Activated T-helper 17 cell treated with anti-CD3 and anti-CD28 coated beads, Interleukin-2, amount 50 U/mL, for 72 hours (primary cell): ENCODE measurements at regions not wholly inside any gene's neighbourhood (a gene's known extent, or its start where the extent isn't known, plus 50 kb on each side); places are given as distances from the start of the nearest gene placed in this dataset.

Experiments
- ATAC-seq: fragments of 150-1000 bp; cut with Tn5 transposase; replicated peaks from 2 replicates; pipeline ENCODE4 v1.10.0; 2021; ENCODE audit warnings: mild to moderate bottlenecking, moderate library complexity
- H3K27ac Mint-ChIP-seq: one replicate; pipeline ENCODE4 v1.8.0; 2022; ENCODE audit warnings: mixed read lengths
- H3K27me3 Mint-ChIP-seq: one replicate; pipeline ENCODE4 v1.8.0; 2022; ENCODE audit warnings: mixed read lengths
- H3K36me3 Mint-ChIP-seq: one replicate; pipeline ENCODE4 v1.8.0; 2022; ENCODE audit warnings: low read depth, mild to moderate bottlenecking, mixed read lengths
- H3K4me1 Mint-ChIP-seq: one replicate; pipeline ENCODE4 v1.8.0; 2022; ENCODE audit warnings: mixed read lengths
- H3K4me3 Mint-ChIP-seq: one replicate; pipeline ENCODE4 v1.8.0; 2022; ENCODE audit warnings: mild to moderate bottlenecking, mixed read lengths
- H3K9me3 Mint-ChIP-seq: one replicate; pipeline ENCODE4 v1.8.0; 2022; ENCODE audit warnings: mixed read lengths

DNA sequence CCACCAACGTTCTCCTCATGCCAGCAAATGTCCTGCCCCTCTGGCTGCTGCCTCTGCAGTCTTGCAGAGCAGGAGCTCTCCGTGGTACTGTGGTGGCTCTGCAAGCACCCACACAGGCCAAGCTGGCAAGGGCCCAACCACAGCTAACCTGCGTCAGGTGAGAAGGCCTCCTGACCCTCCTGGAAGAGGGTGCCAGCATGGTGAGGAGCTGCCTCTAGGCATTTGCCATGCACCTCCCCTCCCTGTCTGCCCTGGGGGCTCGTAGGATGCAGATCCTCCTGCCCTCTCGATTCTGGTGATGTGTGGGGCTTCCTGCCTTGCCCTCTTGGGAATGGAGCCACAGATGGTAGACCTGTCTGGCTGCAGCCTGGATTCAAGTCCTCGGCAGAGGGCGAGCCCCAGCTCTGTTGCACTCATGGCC, 1408.8 kb downstream of the TBC1D22A start:
- Mint-ChIP-seq H3K9me3 (no peaks in the 10 kb centered on the region), H3K27me3 (peaks cover 6% of the 10 kb centered on the region), H3K36me3 (no peaks in the 10 kb centered on the region), H3K4me1 (no peaks in the 10 kb centered on the region), H3K4me3 (no peak overlapping the region), H3K27ac (no peak overlapping the region)
- no peak for ATAC-seq

DNA sequence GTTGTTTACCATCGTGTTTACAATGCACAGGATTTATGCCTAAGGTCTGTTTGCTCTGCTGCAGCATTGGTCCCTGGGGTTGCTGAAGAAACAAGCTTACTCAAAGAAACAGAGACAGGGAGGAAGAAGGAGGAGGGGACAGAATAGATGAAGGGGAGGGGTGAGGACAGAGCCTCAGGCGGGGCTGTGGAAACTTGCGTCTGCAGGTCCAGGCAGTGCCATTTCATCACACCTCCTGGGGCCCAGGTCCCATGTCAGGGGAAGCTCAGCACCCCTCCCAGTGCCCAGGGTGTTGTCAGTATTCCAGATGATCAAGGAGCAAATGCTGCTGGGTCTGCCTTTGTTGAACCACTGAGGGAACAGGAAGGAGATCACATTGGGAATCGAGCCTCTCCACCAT, 1406.8 kb downstream of the TBC1D22A start:
- Mint-ChIP-seq H3K27ac (no peak overlapping the region), H3K4me3 (no peak overlapping the region), H3K9me3 (no peaks in the 10 kb centered on the region), H3K27me3 (peaks cover 6% of the 10 kb centered on the region), H3K4me1 (no peaks in the 10 kb centered on the region), H3K36me3 (no peaks in the 10 kb centered on the region)
- no peak for ATAC-seq

DNA sequence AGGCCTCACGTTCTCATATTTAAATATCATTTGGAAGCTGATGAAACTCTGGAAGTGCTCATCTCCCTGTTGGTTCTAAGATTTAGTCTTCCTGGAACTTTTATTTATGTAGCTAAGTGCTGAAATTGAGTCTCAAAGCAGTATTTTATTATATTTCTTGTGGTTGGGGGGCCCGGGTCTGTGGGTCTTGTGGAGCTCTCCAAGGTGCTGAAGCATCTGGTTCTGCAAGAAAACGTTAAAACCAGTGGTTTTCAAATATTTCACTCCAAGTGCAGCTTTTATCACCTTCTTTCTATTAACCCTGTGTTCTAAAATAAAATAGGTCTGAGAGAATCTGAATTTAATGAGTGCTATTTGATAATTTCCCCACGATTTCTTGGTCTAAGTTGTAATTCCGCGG, 1404.8 kb downstream of the TBC1D22A start:
- peaks cover 6% of the 10 kb centered on the region for H3K27me3 Mint-ChIP-seq
- H3K27ac Mint-ChIP-seq, result no peak overlapping the region
- no peaks in the 10 kb centered on the region for H3K9me3 Mint-ChIP-seq
- no peak for ATAC-seq
- no peaks in the 10 kb centered on the region for H3K4me1 Mint-ChIP-seq
- no peaks in the 10 kb centered on the region for H3K36me3 Mint-ChIP-seq
- H3K4me3 Mint-ChIP-seq, result no peak overlapping the region

DNA sequence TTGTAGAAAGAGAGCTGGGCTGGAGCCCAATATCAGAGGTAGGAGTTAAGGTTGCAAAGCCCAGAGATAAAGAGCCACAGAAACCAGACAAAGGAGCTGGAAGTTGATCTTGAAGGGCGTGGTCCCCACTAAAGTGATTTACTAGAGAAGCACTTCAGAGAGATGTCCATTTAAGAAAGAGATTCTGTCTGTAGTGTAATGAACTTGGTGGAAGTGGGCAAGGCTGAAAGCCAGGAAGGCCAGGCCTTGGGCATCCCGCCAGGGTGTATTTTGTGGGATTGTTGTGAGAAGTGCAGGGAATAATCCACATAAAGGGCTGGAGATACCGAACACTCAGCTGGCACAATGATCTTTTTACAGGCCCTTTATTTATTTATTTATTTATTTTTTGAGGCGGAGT, 1398.8 kb downstream of the TBC1D22A start:
- no peaks in the 10 kb centered on the region for H3K9me3 Mint-ChIP-seq
- no peaks in the 10 kb centered on the region for H3K36me3 Mint-ChIP-seq
- peaks cover 5% of the 10 kb centered on the region for H3K27me3 Mint-ChIP-seq
- no peak overlapping the region for H3K4me3 Mint-ChIP-seq
- no peaks in the 10 kb centered on the region for H3K4me1 Mint-ChIP-seq
- H3K27ac Mint-ChIP-seq, result no peak overlapping the region
- no peak for ATAC-seq

DNA sequence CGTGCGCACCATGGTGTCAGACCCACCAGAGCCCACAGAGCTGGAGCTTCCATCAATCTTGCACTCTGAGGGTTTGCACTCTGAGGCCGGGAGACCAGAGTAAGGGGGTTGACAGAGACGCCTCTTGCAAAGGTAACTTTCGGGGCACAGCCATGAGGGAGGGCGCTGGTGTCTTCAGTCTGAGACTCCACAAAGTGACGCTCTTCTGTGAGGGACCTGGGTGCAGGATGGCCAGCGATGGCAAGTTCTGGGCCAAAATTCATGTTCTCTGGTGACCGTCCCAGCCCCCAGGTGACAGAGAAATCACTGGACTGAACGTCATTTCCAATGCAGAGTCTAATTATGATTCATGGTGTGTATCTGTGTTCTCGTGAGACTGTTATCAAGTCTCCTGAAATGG, 1395.2 kb downstream of the TBC1D22A start:
- Mint-ChIP-seq H3K4me1 (no peaks in the 10 kb centered on the region), H3K27ac (no peak overlapping the region), H3K27me3 (peaks cover 5% of the 10 kb centered on the region), H3K4me3 (no peak overlapping the region), H3K36me3 (no peaks in the 10 kb centered on the region), H3K9me3 (no peaks in the 10 kb centered on the region)
- no peak for ATAC-seq

DNA sequence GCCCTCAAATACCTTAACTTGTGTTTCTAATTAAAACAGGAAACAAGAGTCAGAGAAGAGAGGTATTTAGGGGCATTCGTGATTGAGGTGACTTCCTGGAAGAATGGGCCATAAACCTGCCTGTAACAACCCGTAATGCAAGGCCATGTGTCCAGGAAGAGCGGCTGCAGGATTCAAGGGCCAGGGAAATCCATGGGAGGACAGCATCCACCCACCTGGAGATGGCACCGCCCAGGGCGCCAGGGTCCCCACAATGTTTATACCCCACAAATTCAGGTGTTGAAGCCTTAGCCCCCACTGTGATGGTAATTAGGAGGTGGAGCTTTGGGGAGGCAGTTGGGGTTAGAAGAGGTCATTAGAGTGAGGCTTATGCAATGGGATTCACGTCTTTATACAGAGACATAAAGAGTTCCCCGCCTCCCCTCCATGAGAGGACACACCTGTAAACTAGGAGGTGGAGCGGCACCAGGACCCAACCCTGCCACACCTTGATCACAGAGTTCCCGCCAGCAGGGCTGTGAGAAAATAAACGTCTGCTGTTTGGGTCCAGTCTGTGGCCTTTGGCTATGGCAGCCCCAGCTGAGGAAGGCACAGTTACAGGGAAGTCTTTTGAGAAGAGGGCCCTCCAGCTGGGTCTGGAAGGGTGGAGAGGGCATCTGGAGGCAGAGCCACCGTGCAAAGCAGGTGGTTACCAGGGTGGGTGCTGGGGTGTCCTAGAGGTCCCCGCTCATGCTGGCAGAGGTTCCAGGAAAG, 1394.3 kb downstream of the TBC1D22A start:
- no peaks in the 10 kb centered on the region for H3K9me3 Mint-ChIP-seq
- no peak overlapping the region for H3K4me3 Mint-ChIP-seq
- H3K4me1 Mint-ChIP-seq, result no peaks in the 10 kb centered on the region
- H3K27me3 Mint-ChIP-seq, result peaks cover 5% of the 10 kb centered on the region
- ATAC-seq, result no peak
- H3K27ac Mint-ChIP-seq, result no peak overlapping the region
- H3K36me3 Mint-ChIP-seq, result no peaks in the 10 kb centered on the region

DNA sequence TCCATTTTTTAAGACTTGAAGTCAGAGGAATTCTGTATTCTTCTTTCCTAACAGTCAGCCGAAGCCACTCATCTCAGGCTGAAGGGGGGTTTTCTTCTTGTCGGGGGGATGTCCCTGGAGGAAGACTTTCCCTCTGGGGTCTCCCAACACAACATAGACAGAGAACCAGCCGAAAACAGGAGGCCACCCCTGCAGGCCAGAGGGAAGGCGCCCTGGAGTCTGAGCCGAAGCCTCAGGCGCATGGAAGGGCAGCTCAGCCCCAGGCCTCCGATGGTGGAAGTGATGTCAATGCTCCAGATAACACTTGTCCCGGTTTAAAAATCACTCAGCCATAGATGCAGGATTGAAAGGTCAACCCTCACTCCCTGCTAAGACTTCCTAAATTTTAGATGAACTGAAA, 1393.0 kb downstream of the TBC1D22A start:
- no peaks in the 10 kb centered on the region for H3K9me3 Mint-ChIP-seq

DNA sequence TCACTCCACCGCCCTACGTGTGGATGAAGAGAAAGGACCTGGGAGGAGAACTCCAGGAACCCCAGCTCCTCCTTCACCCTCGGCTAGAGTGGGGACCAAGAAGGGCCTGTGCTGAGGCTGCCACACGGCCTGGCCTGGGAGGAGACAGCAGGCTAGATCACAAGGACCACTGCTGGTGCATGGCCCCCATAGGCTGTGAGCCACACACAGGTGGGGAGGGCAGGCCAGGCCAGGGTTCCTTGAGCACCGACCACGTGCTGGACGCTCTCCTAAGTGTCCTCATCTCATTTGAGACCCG, 1392.4 kb downstream of the TBC1D22A start:
- H3K36me3 Mint-ChIP-seq, result no peaks in the 10 kb centered on the region
- H3K4me3 Mint-ChIP-seq, result no peak overlapping the region
- peaks cover 5% of the 10 kb centered on the region for H3K27me3 Mint-ChIP-seq
- H3K9me3 Mint-ChIP-seq, result no peaks in the 10 kb centered on the region
- no peaks in the 10 kb centered on the region for H3K4me1 Mint-ChIP-seq
- no peak overlapping the region for H3K27ac Mint-ChIP-seq
- ATAC-seq, result no peak

More for the DNA sequence above, 1393.0 kb downstream of the TBC1D22A start:
- H3K27ac Mint-ChIP-seq, result no peak overlapping the region
- H3K4me1 Mint-ChIP-seq, result no peaks in the 10 kb centered on the region
- no peaks in the 10 kb centered on the region for H3K36me3 Mint-ChIP-seq
- H3K27me3 Mint-ChIP-seq, result peaks cover 5% of the 10 kb centered on the region
- ATAC-seq, result no peak
- no peak overlapping the region for H3K4me3 Mint-ChIP-seq

DNA sequence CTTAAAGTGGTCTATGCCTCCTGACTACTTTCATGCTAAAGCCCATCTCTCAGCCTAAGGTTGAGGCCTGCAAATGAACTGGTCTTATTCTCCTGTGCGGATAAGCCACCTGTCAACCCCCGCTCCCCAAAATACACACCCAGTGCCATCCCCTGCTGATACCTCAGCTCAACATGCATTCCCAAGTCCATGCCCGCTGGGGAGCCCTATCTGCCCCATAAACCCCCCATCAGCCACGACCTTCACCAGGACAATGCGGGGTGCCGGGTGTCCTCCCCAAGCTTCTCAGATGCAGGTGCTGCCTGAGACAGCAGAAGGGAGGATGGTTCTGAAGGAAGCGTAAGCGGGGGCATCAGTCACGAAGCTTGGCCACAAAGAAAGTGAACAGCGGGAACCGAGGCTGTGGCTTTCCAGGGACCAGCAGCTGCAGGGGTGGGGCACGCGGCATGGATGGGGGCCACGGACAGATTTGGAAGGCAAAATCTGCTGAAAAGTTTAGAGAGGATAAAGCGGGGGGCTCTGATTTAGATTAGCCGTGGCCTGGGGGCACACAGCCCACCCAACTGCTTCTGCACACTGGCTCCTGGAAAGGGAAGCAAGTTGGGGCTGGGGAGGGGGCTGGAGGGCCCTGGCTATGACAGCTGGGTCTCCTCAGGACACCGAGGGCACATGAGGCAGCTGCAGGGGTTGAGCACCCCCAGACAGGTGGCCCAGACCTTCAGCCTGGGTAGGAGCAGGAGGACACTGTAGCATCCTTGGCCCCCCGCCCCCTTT, 1391.9 kb downstream of the TBC1D22A start:
- Mint-ChIP-seq H3K27ac (no peak overlapping the region), H3K4me1 (no peaks in the 10 kb centered on the region), H3K36me3 (no peaks in the 10 kb centered on the region), H3K27me3 (peaks cover 5% of the 10 kb centered on the region), H3K9me3 (no peaks in the 10 kb centered on the region), H3K4me3 (no peak overlapping the region)
- no peak for ATAC-seq

DNA sequence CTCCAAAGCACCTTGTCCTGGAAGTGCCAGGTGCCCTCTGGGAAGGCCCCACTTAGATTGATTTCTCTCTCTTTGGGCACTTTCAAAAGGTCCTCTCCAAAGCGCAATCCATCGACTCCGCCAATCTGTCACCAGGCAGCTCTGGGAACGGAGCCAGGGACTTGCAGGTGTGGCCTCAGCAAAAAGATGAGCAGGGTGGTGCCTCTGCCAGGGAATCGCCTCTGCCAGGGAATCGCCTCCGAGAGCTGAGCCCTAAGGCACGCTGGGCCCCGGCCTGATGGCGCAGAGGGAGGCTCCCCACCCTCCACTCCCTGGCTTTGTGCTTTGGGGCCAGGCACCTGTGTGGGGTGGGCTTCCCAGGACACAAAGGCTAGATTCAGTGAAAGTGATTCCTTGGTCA, 1391.3 kb downstream of the TBC1D22A start:
- no peak overlapping the region for H3K27ac Mint-ChIP-seq
- H3K4me3 Mint-ChIP-seq, result no peak overlapping the region
- ATAC-seq, result no peak

DNA sequence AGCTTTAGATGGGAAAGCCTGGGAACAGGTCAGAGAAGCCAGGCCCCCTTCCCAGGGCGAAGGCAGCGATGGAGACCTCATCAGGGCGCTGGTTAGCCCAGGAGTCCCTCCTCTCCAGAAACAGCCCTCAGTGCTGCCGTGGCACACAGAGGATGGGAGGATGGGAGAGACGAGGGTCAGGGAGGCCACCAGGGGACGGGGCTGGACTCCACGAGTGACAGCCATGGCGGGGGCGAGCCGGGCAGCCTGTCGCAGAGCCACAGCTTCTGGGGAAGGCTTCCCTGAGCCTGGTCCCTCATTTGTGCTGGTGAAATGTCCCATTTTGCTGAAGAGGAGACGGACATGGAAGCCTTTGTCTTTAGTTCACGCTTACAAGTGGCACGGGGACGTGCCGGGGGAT, 1390.5 kb downstream of the TBC1D22A start:
- H3K4me1 Mint-ChIP-seq, result no peaks in the 10 kb centered on the region
- no peak overlapping the region for H3K27ac Mint-ChIP-seq
- no peaks in the 10 kb centered on the region for H3K9me3 Mint-ChIP-seq
- H3K27me3 Mint-ChIP-seq, result peaks cover 5% of the 10 kb centered on the region
- H3K36me3 Mint-ChIP-seq, result no peaks in the 10 kb centered on the region
- H3K4me3 Mint-ChIP-seq, result no peak overlapping the region
- ATAC-seq, result no peak

More for the DNA sequence above, 1391.3 kb downstream of the TBC1D22A start:
- H3K36me3 Mint-ChIP-seq, result no peaks in the 10 kb centered on the region
- H3K27me3 Mint-ChIP-seq, result peaks cover 5% of the 10 kb centered on the region
- no peaks in the 10 kb centered on the region for H3K9me3 Mint-ChIP-seq
- H3K4me1 Mint-ChIP-seq, result no peaks in the 10 kb centered on the region

DNA sequence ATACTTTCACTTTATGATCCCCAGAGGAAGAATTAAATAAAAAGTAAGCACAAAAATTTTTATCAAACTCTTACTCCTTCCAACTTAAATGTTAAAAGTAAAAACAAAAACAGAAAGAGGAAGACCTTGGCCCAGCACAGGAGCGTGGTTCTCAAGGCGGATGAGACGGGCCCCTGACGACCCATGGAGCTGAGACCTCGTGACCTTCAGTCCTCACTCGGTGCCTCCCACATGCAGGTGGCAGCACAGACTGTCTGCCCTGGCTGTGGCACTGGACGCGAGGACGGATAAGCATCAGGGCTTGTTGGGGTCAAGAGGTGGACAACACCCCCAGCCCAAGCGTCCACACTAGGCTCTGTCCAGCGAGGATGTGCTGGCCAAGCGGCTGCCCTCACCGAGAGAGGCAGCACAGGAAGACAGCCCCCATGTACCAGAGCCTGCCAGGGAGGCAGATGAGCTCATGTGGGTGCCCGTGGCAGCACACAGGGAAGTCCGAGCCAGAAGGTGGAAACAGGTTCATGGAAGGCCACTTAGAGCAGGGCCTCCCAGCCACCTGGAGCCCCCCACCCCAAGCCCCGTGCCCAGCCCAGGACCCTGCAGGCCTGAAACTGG, 1389.8 kb downstream of the TBC1D22A start:
- Mint-ChIP-seq H3K4me3 (no peak overlapping the region), H3K27me3 (peaks cover 5% of the 10 kb centered on the region), H3K9me3 (no peaks in the 10 kb centered on the region), H3K36me3 (no peaks in the 10 kb centered on the region), H3K27ac (no peak overlapping the region), H3K4me1 (no peaks in the 10 kb centered on the region)
- ATAC-seq, result no peak

DNA sequence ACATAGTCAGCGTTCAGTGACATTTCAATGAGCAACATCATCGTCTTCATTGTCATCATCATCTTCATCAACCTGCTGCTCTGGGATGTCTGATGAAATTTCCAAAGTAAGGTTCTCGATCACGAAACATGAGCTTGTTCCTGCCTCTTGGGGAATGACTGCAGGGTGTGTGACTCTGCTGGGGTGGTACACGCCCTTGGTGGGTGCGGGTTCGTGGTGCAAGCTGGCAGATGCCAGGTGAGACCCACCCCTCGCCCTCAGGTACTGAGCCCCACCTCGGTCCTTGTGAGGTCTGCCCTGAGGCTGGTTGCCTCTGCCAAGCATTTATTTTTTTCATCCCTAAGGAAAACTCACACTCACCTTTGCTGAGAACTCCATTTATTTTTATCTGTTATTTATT, 1389.2 kb downstream of the TBC1D22A start:
- H3K36me3 Mint-ChIP-seq, result no peaks in the 10 kb centered on the region
- no peaks in the 10 kb centered on the region for H3K9me3 Mint-ChIP-seq
- no peak overlapping the region for H3K4me3 Mint-ChIP-seq
- H3K27ac Mint-ChIP-seq, result no peak overlapping the region
- no peaks in the 10 kb centered on the region for H3K4me1 Mint-ChIP-seq
- ATAC-seq, result no peak
- H3K27me3 Mint-ChIP-seq, result peaks cover under 1% of the 10 kb centered on the region

DNA sequence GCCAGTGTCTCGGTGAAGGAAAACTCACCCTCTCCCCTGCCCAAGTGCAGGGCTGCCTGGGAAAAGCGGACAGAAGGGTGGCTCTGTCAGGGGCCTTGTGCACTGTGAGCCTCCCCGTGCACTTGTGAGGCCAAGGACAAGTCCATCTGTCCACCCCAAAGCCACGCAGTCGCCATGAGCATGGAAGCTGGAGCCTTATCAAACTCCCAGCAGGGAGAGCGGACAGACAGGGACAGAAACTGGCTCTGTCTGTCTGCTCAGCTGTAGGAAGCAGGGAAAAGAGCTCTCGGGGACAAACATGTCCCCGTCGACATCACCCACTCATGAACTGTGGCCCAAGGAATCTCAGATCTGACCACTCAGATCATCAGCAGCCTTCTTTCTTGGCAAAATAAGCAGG, 1385.4 kb downstream of the TBC1D22A start:
- Mint-ChIP-seq H3K4me1 (no peaks in the 10 kb centered on the region), H3K27ac (no peak overlapping the region), H3K36me3 (no peaks in the 10 kb centered on the region), H3K9me3 (no peaks in the 10 kb centered on the region), H3K4me3 (no peak overlapping the region), H3K27me3 (peaks cover 19% of the 10 kb centered on the region)
- no peak for ATAC-seq

DNA sequence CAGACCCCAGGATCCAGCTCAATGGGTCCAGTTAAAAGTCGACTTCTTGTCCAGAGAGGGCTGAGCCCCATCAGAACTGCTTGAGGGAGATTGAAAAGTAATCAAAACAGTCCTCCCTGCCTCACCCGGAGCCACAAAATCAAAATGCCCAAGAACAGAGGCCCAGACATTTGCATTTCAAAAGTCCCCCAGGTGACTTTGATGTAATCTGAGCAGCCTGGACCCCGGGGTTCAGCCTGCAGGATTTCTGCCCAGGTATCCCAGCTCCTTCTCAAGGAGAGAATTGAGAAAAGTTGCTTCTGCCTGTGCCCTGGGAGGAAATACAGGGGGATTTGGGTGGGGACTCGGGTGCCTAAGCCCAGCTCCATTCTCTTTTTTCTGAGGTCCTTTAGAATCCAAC, 1385.0 kb downstream of the TBC1D22A start:
- H3K36me3 Mint-ChIP-seq, result no peaks in the 10 kb centered on the region
- no peak for ATAC-seq
- H3K4me1 Mint-ChIP-seq, result no peaks in the 10 kb centered on the region
- H3K27me3 Mint-ChIP-seq, result peaks cover 20% of the 10 kb centered on the region
- no peak overlapping the region for H3K4me3 Mint-ChIP-seq
- H3K27ac Mint-ChIP-seq, result no peak overlapping the region
- no peaks in the 10 kb centered on the region for H3K9me3 Mint-ChIP-seq
